H9 (cell line): ENCODE measurements at regions not wholly inside any gene's neighbourhood (a gene's known extent, or its start where the extent isn't known, plus 50 kb on each side); places are given as distances from the start of the nearest gene placed in this dataset.

Source experiments
- DNase-seq: peaks from one replicate; pipeline ENCODE4 v3.0.0-alpha.2; 2017
- H2AFZ ChIP-seq: one replicate; pipeline ENCODE4 v1.6.1; 2013; ENCODE audit warnings: mild to moderate bottlenecking, low read length, control low read depth, moderate library complexity
- H2AK5ac ChIP-seq: 2 replicates; pipeline ENCODE4 v1.6.1; 2013; ENCODE audit warnings: low read length, control low read depth, mixed read lengths; ENCODE audit not compliant: insufficient read length
- H2BK120ac ChIP-seq: one replicate; pipeline ENCODE4 v1.6.1; 2013; ENCODE audit warnings: low read depth, mild to moderate bottlenecking, low read length, control low read depth, inconsistent platforms; ENCODE audit not compliant: poor library complexity, severe bottlenecking
- H2BK12ac ChIP-seq: 2 replicates; pipeline ENCODE4 v1.6.1; 2013; ENCODE audit warnings: low read length, control low read depth, mixed read lengths, low read depth; ENCODE audit not compliant: insufficient read length
- H2BK15ac ChIP-seq: 2 replicates; pipeline ENCODE4 v1.6.1; 2013; ENCODE audit warnings: low read depth, low read length, control low read depth
- H2BK20ac ChIP-seq: one replicate; pipeline ENCODE4 v1.6.1; 2013; ENCODE audit warnings: low read depth, mild to moderate bottlenecking, low read length, control low read depth, inconsistent platforms; ENCODE audit not compliant: poor library complexity, severe bottlenecking
- H2BK5ac ChIP-seq: 2 replicates; pipeline ENCODE4 v1.6.1; 2013; ENCODE audit warnings: low read length, control low read depth, mixed read lengths; ENCODE audit not compliant: insufficient read length
- H3K14ac ChIP-seq: 2 replicates; pipeline ENCODE4 v1.6.1; 2013; ENCODE audit warnings: low read length, control low read depth; ENCODE audit not compliant: insufficient read depth
- H3K18ac ChIP-seq: 2 replicates; pipeline ENCODE4 v1.6.1; 2013; ENCODE audit warnings: low read depth, mild to moderate bottlenecking, mixed read lengths, low read length, control low read depth; ENCODE audit not compliant: insufficient read length
- H3K23ac ChIP-seq: 2 replicates; pipeline ENCODE4 v1.6.1; 2013; ENCODE audit warnings: low read length, control low read depth, mixed read lengths, low read depth; ENCODE audit not compliant: insufficient read length
- H3K23me2 ChIP-seq: 2 replicates; pipeline ENCODE4 v1.6.1; 2013; ENCODE audit warnings: low read depth, mild to moderate bottlenecking, mixed read lengths, low read length, control low read depth; ENCODE audit not compliant: insufficient read length, poor library complexity, severe bottlenecking
- H3K27ac ChIP-seq: 2 replicates; pipeline ENCODE4 v1.5.1; 2013; ENCODE audit warnings: low read length, control low read depth, mixed read lengths, low read depth; ENCODE audit not compliant: insufficient read length
- H3K27me3 ChIP-seq: 2 replicates; pipeline ENCODE4 v1.6.1; 2013; ENCODE audit warnings: low read length, control low read depth, inconsistent platforms; ENCODE audit not compliant: insufficient read depth
- H3K4ac ChIP-seq: 2 replicates; pipeline ENCODE4 v1.6.1; 2013; ENCODE audit warnings: low read depth, mild to moderate bottlenecking, control low read depth, inconsistent platforms, low read length, moderate library complexity
- H3K4me1 ChIP-seq: 2 replicates; pipeline ENCODE4 v1.6.1; 2013; ENCODE audit warnings: low read length, control low read depth, inconsistent platforms; ENCODE audit not compliant: insufficient read depth
- H3K4me2 ChIP-seq: 2 replicates; pipeline ENCODE4 v1.6.1; 2013; ENCODE audit warnings: low read length, control low read depth, mixed read lengths; ENCODE audit not compliant: insufficient read length, insufficient read depth
- H3K56ac ChIP-seq: 2 replicates; pipeline ENCODE4 v1.6.1; 2013; ENCODE audit warnings: low read depth, mild to moderate bottlenecking, mixed read lengths, low read length, control low read depth; ENCODE audit not compliant: insufficient read length
- H3K79me1 ChIP-seq: 2 replicates; pipeline ENCODE4 v1.6.1; 2013; ENCODE audit warnings: low read depth, mild to moderate bottlenecking, moderate library complexity, low read length, control low read depth, inconsistent platforms; ENCODE audit not compliant: insufficient read depth, poor library complexity, severe bottlenecking
- H3K79me2 ChIP-seq: 2 replicates; pipeline ENCODE4 v1.6.1; 2013; ENCODE audit warnings: low read length, control low read depth, inconsistent platforms; ENCODE audit not compliant: insufficient read depth
- H3K9ac ChIP-seq: 2 replicates; pipeline ENCODE4 v1.6.1; 2013; ENCODE audit warnings: low read length, control low read depth, mixed read lengths; ENCODE audit not compliant: insufficient read length; ENCODE audit errors: extremely low read depth
- H3K9me3 ChIP-seq: one replicate; pipeline ENCODE4 v1.6.1; 2013; ENCODE audit warnings: low read depth, low read length, inconsistent platforms; ENCODE audit not compliant: control insufficient read depth
- H3T11ph ChIP-seq: one replicate; pipeline ENCODE4 v1.6.1; 2013; ENCODE audit warnings: mild to moderate bottlenecking, low read length, control low read depth, inconsistent platforms
- H4K20me1 ChIP-seq: one replicate; pipeline ENCODE4 v1.6.1; 2013; ENCODE audit not compliant: control insufficient read depth, insufficient read length, insufficient read depth
- H4K5ac ChIP-seq: 2 replicates; pipeline ENCODE4 v1.6.1; 2013; ENCODE audit warnings: low read depth, mild to moderate bottlenecking, mixed read lengths, low read length, control low read depth; ENCODE audit not compliant: insufficient read length
- H4K8ac ChIP-seq: replicated peaks from 2 replicates; pipeline ENCODE4 v1.6.1; 2013; ENCODE audit warnings: low read length, control low read depth, mixed read lengths, low read depth; ENCODE audit not compliant: insufficient read length
- H4K91ac ChIP-seq: 2 replicates; pipeline ENCODE4 v1.6.1; 2013; ENCODE audit warnings: low read depth, mild to moderate bottlenecking, moderate library complexity, mixed read lengths, low read length, control low read depth; ENCODE audit not compliant: insufficient read length
- H3K27ac Mint-ChIP-seq, 3 experiments: 2 replicates in 2 of 3; 3 replicates in 1 of 3; pipeline ENCODE4 v1.8.0; 2020 to 2021; ENCODE audit warnings: mixed read lengths in 3 of 3, mild to moderate bottlenecking in 1 of 3, moderate library complexity in 1 of 3
- H3K27me3 Mint-ChIP-seq: 2 replicates; pipeline ENCODE4 v1.8.0; 2021; ENCODE audit warnings: low read depth, mild to moderate bottlenecking, moderate library complexity, mixed read lengths
- H3K36me3 Mint-ChIP-seq, 3 experiments: 2 replicates in 2 of 3; 3 replicates in 1 of 3; pipeline ENCODE4 v1.8.0; 2020 to 2021; ENCODE audit warnings: low read depth in 3 of 3, mixed read lengths in 3 of 3; ENCODE audit not compliant: insufficient read depth in 1 of 3
- H3K4me1 Mint-ChIP-seq, 2 experiments: 2 replicates each; pipeline ENCODE4 v1.8.0; 2020; ENCODE audit warnings: mixed read lengths in 2 of 2
- H3K4me3 Mint-ChIP-seq, 2 experiments: 2 replicates in 1 of 2; 3 replicates in 1 of 2; pipeline ENCODE4 v1.8.0; 2020 to 2021; ENCODE audit warnings: mild to moderate bottlenecking in 2 of 2, mixed read lengths in 2 of 2, moderate library complexity in 1 of 2
- H3K9me3 Mint-ChIP-seq, 2 experiments: 2 replicates in 1 of 2; 3 replicates in 1 of 2; pipeline ENCODE4 v1.8.0; 2020; ENCODE audit warnings: mild to moderate bottlenecking in 2 of 2, mixed read lengths in 2 of 2, moderate library complexity in 1 of 2
- WGBS: extraction: QIAGEN DNeasy Blood & Tissue Kit; methylation state at CpG from one replicate; pipeline ENCODE4 v1.1.7; 2013; ENCODE audit warnings: missing lambda C conversion rate, low lambda C conversion rate, mixed read lengths; ENCODE audit not compliant: insufficient read length; ENCODE audit errors: extremely low coverage; 5-methylcytosine and 5-hydroxymethylcytosine counted together
- TF ChIP-seq, protein P1 (sequence below): fragments of 200-600 bp; sonication (generic); conservative IDR thresholded peaks from 3 replicates; pipeline ENCODE4 v1.8.0; 2021; ENCODE audit warnings: antibody characterized with exemption, mild to moderate bottlenecking

DNA sequence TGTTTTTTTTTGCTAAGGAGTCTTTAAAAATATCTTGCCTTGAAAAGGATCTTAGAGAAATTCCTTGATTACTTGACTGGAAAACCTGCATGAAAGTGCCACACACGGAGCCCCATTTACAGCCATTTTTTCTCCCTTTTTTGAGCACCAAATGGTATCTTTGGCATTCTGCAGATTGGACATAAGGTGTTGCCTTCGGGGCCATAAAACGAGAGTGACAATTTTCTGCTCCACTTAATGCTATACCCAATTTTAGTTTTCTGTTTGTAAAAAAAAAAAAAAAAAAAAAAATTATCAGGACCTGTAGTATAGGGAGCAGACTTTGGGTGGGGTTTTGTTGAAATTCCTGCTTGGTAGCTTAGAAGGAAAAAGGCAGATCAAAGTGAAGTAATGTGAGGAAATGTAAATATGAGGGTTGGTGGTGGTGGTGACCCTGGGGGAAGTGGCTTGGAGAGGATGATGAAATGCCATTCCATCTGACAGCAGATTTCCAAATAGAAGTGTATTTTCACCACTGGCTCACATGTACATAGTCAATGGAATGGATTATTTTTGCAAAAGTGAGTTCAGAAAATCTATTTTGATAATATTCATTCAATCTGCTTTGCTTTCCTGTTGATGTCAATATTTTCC lies 212.1 kb upstream of the SOX4 start:
- no peaks in the 10 kb centered on the region for H3K9me3 Mint-ChIP-seq
- H3K27ac Mint-ChIP-seq: no peak overlapping the region; a peak in 1 of 7 replicates
- Histone ChIP-seq H2AFZ (no peak overlapping the region), H3K56ac (no peak overlapping the region), H2BK120ac (no peak overlapping the region), H3K4me2 (no peak overlapping the region), H3K79me1 (no peaks in the 10 kb centered on the region), H3T11ph (no peak overlapping the region), H2BK20ac (no peak overlapping the region), H3K18ac (no peak overlapping the region), H3K9ac (no peak overlapping the region), H3K4me1 (no peaks in the 10 kb centered on the region), H2BK15ac (no peak overlapping the region), H3K27me3 (no peaks in the 10 kb centered on the region), H3K9me3 (no peaks in the 10 kb centered on the region), H3K79me2 (no peaks in the 10 kb centered on the region), H4K20me1 (no peaks in the 10 kb centered on the region), H4K91ac (no peak overlapping the region), H2BK5ac (no peak overlapping the region), H2BK12ac (no peak overlapping the region), H3K14ac (no peak overlapping the region), H3K23me2 (no peaks in the 10 kb centered on the region), H3K27ac (no peak overlapping the region), H3K4ac (no peak overlapping the region), H4K8ac (no peak overlapping the region), H4K5ac (no peak overlapping the region), H2AK5ac (no peak overlapping the region), H3K23ac (no peak overlapping the region)
- H3K36me3 Mint-ChIP-seq: no peaks in the 10 kb centered on the region
- H3K4me3 Mint-ChIP-seq: no peak overlapping the region
- no peaks in the 10 kb centered on the region; the same call in 1 of the 2 replicates for H3K27me3 Mint-ChIP-seq
- WGBS: no CpG with 5 or more reads among the region's 3 CpGs
- no peak for DNase-seq
- H3K4me1 Mint-ChIP-seq: peaks cover 7 to 8% of the 10 kb centered on the region in 2 experiments
- TF ChIP-seq, protein P1, sequence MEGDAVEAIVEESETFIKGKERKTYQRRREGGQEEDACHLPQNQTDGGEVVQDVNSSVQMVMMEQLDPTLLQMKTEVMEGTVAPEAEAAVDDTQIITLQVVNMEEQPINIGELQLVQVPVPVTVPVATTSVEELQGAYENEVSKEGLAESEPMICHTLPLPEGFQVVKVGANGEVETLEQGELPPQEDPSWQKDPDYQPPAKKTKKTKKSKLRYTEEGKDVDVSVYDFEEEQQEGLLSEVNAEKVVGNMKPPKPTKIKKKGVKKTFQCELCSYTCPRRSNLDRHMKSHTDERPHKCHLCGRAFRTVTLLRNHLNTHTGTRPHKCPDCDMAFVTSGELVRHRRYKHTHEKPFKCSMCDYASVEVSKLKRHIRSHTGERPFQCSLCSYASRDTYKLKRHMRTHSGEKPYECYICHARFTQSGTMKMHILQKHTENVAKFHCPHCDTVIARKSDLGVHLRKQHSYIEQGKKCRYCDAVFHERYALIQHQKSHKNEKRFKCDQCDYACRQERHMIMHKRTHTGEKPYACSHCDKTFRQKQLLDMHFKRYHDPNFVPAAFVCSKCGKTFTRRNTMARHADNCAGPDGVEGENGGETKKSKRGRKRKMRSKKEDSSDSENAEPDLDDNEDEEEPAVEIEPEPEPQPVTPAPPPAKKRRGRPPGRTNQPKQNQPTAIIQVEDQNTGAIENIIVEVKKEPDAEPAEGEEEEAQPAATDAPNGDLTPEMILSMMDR: no peak
